Ectodermal cell (in vitro differentiated cells): ENCODE measurements at regions not wholly inside any gene's neighbourhood (a gene's known extent, or its start where the extent isn't known, plus 50 kb on each side); places are given as distances from the start of the nearest gene placed in this dataset.

ENCODE experiments used
- H3K27ac ChIP-seq: 2 replicates; pipeline ENCODE4 v1.7.0; 2013; ENCODE audit warnings: mild to moderate bottlenecking, low read depth, low read length; ENCODE audit not compliant: insufficient read depth, poor library complexity, severe bottlenecking
- H3K27me3 ChIP-seq: 2 replicates; pipeline ENCODE4 v1.7.0; 2013; ENCODE audit warnings: mild to moderate bottlenecking, low read length; ENCODE audit not compliant: insufficient read depth, control insufficient read depth, poor library complexity, severe bottlenecking
- H3K36me3 ChIP-seq: one replicate; pipeline ENCODE4 v1.7.0; 2013; ENCODE audit warnings: low read length; ENCODE audit not compliant: control insufficient read depth, insufficient read depth
- H3K4me1 ChIP-seq: one replicate; pipeline ENCODE4 v1.7.0; 2013; ENCODE audit warnings: low read length; ENCODE audit not compliant: control insufficient read depth, insufficient read depth
- H3K4me3 ChIP-seq: 2 replicates; pipeline ENCODE4 v1.7.0; 2013; ENCODE audit warnings: low read depth, low read length, control low read depth; ENCODE audit not compliant: insufficient read depth
- H3K9me3 ChIP-seq: 2 replicates; pipeline ENCODE4 v1.7.0; 2013; ENCODE audit warnings: mild to moderate bottlenecking, low read length, moderate library complexity; ENCODE audit not compliant: control insufficient read depth
- WGBS, 2 experiments: methylation state at CpG; one replicate each; pipeline ENCODE4 v1.1.7; 2013; ENCODE audit warnings: missing lambda C conversion rate in 2 of 2; 5-methylcytosine and 5-hydroxymethylcytosine counted together

GRCh38 chr4:173852775-173853174 lies 322.7 kb upstream of the HAND2 start:
- Histone ChIP-seq H3K4me3 (no peak overlapping the region), H3K27ac (no peak overlapping the region), H3K36me3 (no peaks in the 10 kb centered on the region), H3K4me1 (no peaks in the 10 kb centered on the region), H3K27me3 (no peaks in the 10 kb centered on the region), H3K9me3 (no peaks in the 10 kb centered on the region)
- WGBS, 2 experiments = 95 to 96% methylated on average over 6 of the region's 6 CpGs

GRCh38 chr4:173845580-173845979 lies 315.6 kb upstream of the HAND2 start:
- H3K27ac ChIP-seq = no peak overlapping the region
- 88 to 100% methylated on average over 1 of the region's 1 CpG for WGBS, 2 experiments
- H3K9me3 ChIP-seq = no peaks in the 10 kb centered on the region
- H3K4me1 ChIP-seq = no peaks in the 10 kb centered on the region
- H3K27me3 ChIP-seq = no peaks in the 10 kb centered on the region
- no peak overlapping the region for H3K4me3 ChIP-seq
- no peaks in the 10 kb centered on the region for H3K36me3 ChIP-seq

- 90 to 100% methylated on average over 2 of the region's 3 CpGs for WGBS, 2 experiments
- Histone ChIP-seq H3K27ac (no peak overlapping the region), H3K36me3 (no peaks in the 10 kb centered on the region), H3K4me3 (no peak overlapping the region), H3K4me1 (peaks cover 8% of the 10 kb centered on the region), H3K9me3 (no peaks in the 10 kb centered on the region), H3K27me3 (no peaks in the 10 kb centered on the region)
Observed at GRCh38 chr4:173839865-173840264, 309.8 kb upstream of the HAND2 start.

GRCh38 chr4:173837517-173837916 lies 307.5 kb upstream of the HAND2 start:
- WGBS, 2 experiments = 90 to 93% methylated on average over 1 to 3 of the region's 3 CpGs
- Histone ChIP-seq H3K27ac (no peak overlapping the region), H3K4me3 (no peak overlapping the region), H3K4me1 (peaks cover 8% of the 10 kb centered on the region), H3K36me3 (no peaks in the 10 kb centered on the region), H3K9me3 (no peaks in the 10 kb centered on the region), H3K27me3 (no peaks in the 10 kb centered on the region)

GRCh38 chr4:173835903-173836302 lies 305.9 kb upstream of the HAND2 start:
- Histone ChIP-seq H3K27ac (no peak overlapping the region), H3K4me1 (peaks cover 8% of the 10 kb centered on the region), H3K9me3 (no peaks in the 10 kb centered on the region), H3K4me3 (no peak overlapping the region), H3K36me3 (no peaks in the 10 kb centered on the region), H3K27me3 (no peaks in the 10 kb centered on the region)
- 55 to 57% methylated on average over 4 of the region's 4 CpGs for WGBS, 2 experiments

- WGBS, 2 experiments = 83 to 100% methylated on average over 1 of the region's 1 CpG
- Histone ChIP-seq H3K4me1 (peaks cover 8% of the 10 kb centered on the region), H3K27ac (no peak overlapping the region), H3K36me3 (no peaks in the 10 kb centered on the region), H3K9me3 (no peaks in the 10 kb centered on the region), H3K4me3 (no peak overlapping the region), H3K27me3 (no peaks in the 10 kb centered on the region)
Observed at GRCh38 chr4:173834151-173834550, 304.1 kb upstream of the HAND2 start.

GRCh38 chr4:173829565-173829964 lies 299.5 kb upstream of the HAND2 start:
- no peaks in the 10 kb centered on the region for H3K4me1 ChIP-seq
- H3K4me3 ChIP-seq = no peak overlapping the region
- no peaks in the 10 kb centered on the region for H3K9me3 ChIP-seq
- 94 to 95% methylated on average over 4 of the region's 4 CpGs for WGBS, 2 experiments
- no peak overlapping the region for H3K27ac ChIP-seq
- H3K36me3 ChIP-seq = no peaks in the 10 kb centered on the region
- H3K27me3 ChIP-seq = no peaks in the 10 kb centered on the region

- H3K4me3 ChIP-seq = no peak overlapping the region
- no peak overlapping the region for H3K27ac ChIP-seq
- no peaks in the 10 kb centered on the region for H3K9me3 ChIP-seq
- no peaks in the 10 kb centered on the region for H3K36me3 ChIP-seq
- WGBS, 2 experiments = 62 to 78% methylated on average over 2 of the region's 2 CpGs
- H3K27me3 ChIP-seq = no peaks in the 10 kb centered on the region
- no peaks in the 10 kb centered on the region for H3K4me1 ChIP-seq
Observed at GRCh38 chr4:173827707-173828106, 297.7 kb upstream of the HAND2 start.

- H3K27ac ChIP-seq = no peak overlapping the region
- H3K4me3 ChIP-seq = no peak overlapping the region
- WGBS, 2 experiments = 95 to 96% methylated on average over 3 of the region's 3 CpGs
- H3K27me3 ChIP-seq = no peaks in the 10 kb centered on the region
- no peaks in the 10 kb centered on the region for H3K36me3 ChIP-seq
- no peaks in the 10 kb centered on the region for H3K9me3 ChIP-seq
- H3K4me1 ChIP-seq = no peaks in the 10 kb centered on the region
Observed at GRCh38 chr4:173821876-173822275, 291.8 kb upstream of the HAND2 start.

- H3K27me3 ChIP-seq = no peaks in the 10 kb centered on the region
Observed at GRCh38 chr4:173821036-173821435, 291.0 kb upstream of the HAND2 start.

GRCh38 chr4:173807347-173807746 lies 277.3 kb upstream of the HAND2 start:
- Histone ChIP-seq H3K4me3 (no peak overlapping the region), H3K27me3 (no peaks in the 10 kb centered on the region), H3K4me1 (peaks cover 5% of the 10 kb centered on the region), H3K27ac (no peak overlapping the region), H3K36me3 (no peaks in the 10 kb centered on the region), H3K9me3 (no peaks in the 10 kb centered on the region)
- 95 to 96% methylated on average over 2 of the region's 2 CpGs for WGBS, 2 experiments

More at GRCh38 chr4:173821036-173821435, 291.0 kb upstream of the HAND2 start:
- Histone ChIP-seq H3K27ac (no peak overlapping the region), H3K4me1 (no peaks in the 10 kb centered on the region), H3K36me3 (no peaks in the 10 kb centered on the region), H3K4me3 (no peak overlapping the region), H3K9me3 (no peaks in the 10 kb centered on the region)
- WGBS, 2 experiments = 73 to 100% methylated on average over 1 of the region's 1 CpG
